Astrocyte (in vitro differentiated cells and primary cell): ENCODE measurements at regions not wholly inside any gene's neighbourhood (a gene's known extent, or its start where the extent isn't known, plus 50 kb on each side); places are given as distances from the start of the nearest gene placed in this dataset.

Source experiments
- DNase-seq: peaks from one replicate; pipeline ENCODE4 v3.0.0-alpha.2; 2010; ENCODE audit warnings: low read depth
- FAIRE-seq: peaks from 2 replicates; lab custom pipeline; 2011; peaks lifted over from hg19 to GRCh38; lab: Jason Lieb, UNC
- H2AFZ ChIP-seq: 2 replicates; pipeline ENCODE4 v1.6.0; 2012; ENCODE audit warnings: low read depth, low read length, inconsistent platforms
- H3K27ac ChIP-seq: 2 replicates; pipeline ENCODE4 v1.5.1; 2011; ENCODE audit warnings: low read depth, low read length, inconsistent platforms
- H3K27me3 ChIP-seq: 2 replicates; pipeline ENCODE4 v1.6.0; 2011; ENCODE audit warnings: low read length, inconsistent platforms; ENCODE audit not compliant: insufficient read depth
- H3K36me3 ChIP-seq: 2 replicates; pipeline ENCODE4 v1.5.1; 2011; ENCODE audit warnings: low read length, inconsistent platforms; ENCODE audit not compliant: insufficient read depth
- H3K4me1 ChIP-seq: 2 replicates; pipeline ENCODE4 v1.5.1; 2011; ENCODE audit warnings: low read length, inconsistent platforms; ENCODE audit not compliant: insufficient read depth
- H3K4me2 ChIP-seq: 2 replicates; pipeline ENCODE4 v1.6.0; 2012; ENCODE audit warnings: low read length, inconsistent platforms
- H3K4me3 ChIP-seq: 2 replicates; pipeline ENCODE4 v1.5.1; 2011; ENCODE audit warnings: low read depth, mild to moderate bottlenecking, low read length, inconsistent platforms; ENCODE audit not compliant: insufficient read depth
- H3K79me2 ChIP-seq: 2 replicates; pipeline ENCODE4 v1.6.0; 2012; ENCODE audit warnings: mild to moderate bottlenecking, low read length, inconsistent platforms; ENCODE audit not compliant: insufficient read depth
- H3K9ac ChIP-seq: 2 replicates; pipeline ENCODE4 v1.6.0; 2012; ENCODE audit warnings: mild to moderate bottlenecking, low read length, inconsistent platforms
- H3K9me3 ChIP-seq: 2 replicates; pipeline ENCODE4 v1.5.1; 2012; ENCODE audit warnings: low read depth, mild to moderate bottlenecking, low read length, inconsistent platforms; ENCODE audit not compliant: insufficient read depth
- H4K20me1 ChIP-seq: 2 replicates; pipeline ENCODE4 v1.6.0; 2012; ENCODE audit warnings: low read length, inconsistent platforms; ENCODE audit not compliant: insufficient read depth
- H3K27ac Mint-ChIP-seq: one replicate; pipeline ENCODE4 v1.8.0; 2021; ENCODE audit warnings: mild to moderate bottlenecking, mixed read lengths; ENCODE audit not compliant: unreplicated experiment
- H3K27me3 Mint-ChIP-seq: one replicate; pipeline ENCODE4 v1.8.0; 2021; ENCODE audit warnings: low read depth, mixed read lengths; ENCODE audit not compliant: unreplicated experiment
- H3K36me3 Mint-ChIP-seq: one replicate; pipeline ENCODE4 v1.8.0; 2021; ENCODE audit warnings: low read depth, mixed read lengths; ENCODE audit not compliant: unreplicated experiment
- H3K4me1 Mint-ChIP-seq: one replicate; pipeline ENCODE4 v1.8.0; 2021; ENCODE audit warnings: low read depth, mixed read lengths; ENCODE audit not compliant: unreplicated experiment
- H3K4me3 Mint-ChIP-seq: one replicate; pipeline ENCODE4 v1.8.0; 2021; ENCODE audit warnings: mild to moderate bottlenecking, moderate library complexity, mixed read lengths; ENCODE audit not compliant: unreplicated experiment
- H3K9me3 Mint-ChIP-seq: one replicate; pipeline ENCODE4 v1.8.0; 2021; ENCODE audit warnings: mild to moderate bottlenecking, mixed read lengths; ENCODE audit not compliant: unreplicated experiment
- EZH2 ChIP-seq: IDR thresholded peaks from 2 replicates; pipeline ENCODE4 v1.6.1; 2012; ENCODE audit warnings: mild to moderate bottlenecking, low read length, inconsistent platforms; ENCODE audit not compliant: insufficient read depth
- TF ChIP-seq, protein P1 (sequence below): IDR thresholded peaks from 2 replicates; pipeline ENCODE4 v1.5.1; 2011; ENCODE audit warnings: low read depth, mild to moderate bottlenecking, inconsistent platforms, low read length, moderate library complexity; ENCODE audit not compliant: insufficient read depth

DNA sequence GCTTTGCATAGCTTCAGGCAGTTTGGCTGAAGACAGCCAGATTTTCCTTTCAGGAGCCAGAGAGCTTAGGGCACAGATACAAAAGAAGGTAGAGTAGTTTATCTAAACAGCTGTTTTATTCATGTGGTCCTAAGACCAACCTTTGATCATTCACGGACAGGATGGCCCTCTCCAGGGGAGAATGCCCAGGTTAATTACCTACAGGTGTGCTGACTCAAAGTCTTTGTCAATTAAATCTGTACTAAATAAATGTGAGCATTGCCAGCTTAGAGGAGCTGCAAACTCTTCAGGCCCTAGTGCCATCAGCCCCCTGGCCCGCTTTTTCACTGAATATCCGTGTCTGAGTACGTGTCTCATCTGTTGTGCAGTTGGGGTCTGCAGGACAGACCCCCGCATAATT lies 554.7 kb downstream of the NUP35 start:
- no peak overlapping the region for H3K4me2 ChIP-seq
- no peak overlapping the region for H3K27ac Mint-ChIP-seq

DNA sequence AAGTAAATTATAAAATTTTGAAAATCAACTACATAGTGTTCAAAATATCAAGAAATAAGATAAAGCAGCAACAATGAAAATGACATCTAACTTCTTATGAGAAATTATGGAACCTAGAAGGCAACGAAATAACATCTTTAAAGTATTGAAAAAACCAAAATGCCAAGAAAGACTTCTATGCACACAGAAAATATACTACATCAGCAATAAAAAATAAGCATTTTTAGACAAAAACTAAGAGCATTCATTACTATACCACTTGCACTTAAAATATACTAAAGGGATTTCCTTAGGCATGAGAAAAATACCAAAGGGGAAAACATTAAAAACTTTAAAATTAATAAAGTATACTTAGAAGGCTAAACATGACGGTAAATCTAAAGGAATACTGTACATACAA lies 556.3 kb downstream of the NUP35 start:
- no peaks in the 10 kb centered on the region for H3K27me3 ChIP-seq
- no peak overlapping the region for H3K4me3 ChIP-seq
- no peak overlapping the region for H3K9ac ChIP-seq
- no peak overlapping the region for H3K27ac ChIP-seq
- H3K4me2 ChIP-seq, result no peak overlapping the region
- no peaks in the 10 kb centered on the region for H3K79me2 ChIP-seq
- no peaks in the 10 kb centered on the region for H3K36me3 Mint-ChIP-seq
- no peak overlapping the region for H3K27ac Mint-ChIP-seq
- no peaks in the 10 kb centered on the region for H3K4me1 ChIP-seq
- no peak for FAIRE-seq
- no peaks in the 10 kb centered on the region for H3K9me3 ChIP-seq
- H3K4me3 Mint-ChIP-seq, result no peak overlapping the region
- H4K20me1 ChIP-seq, result no peaks in the 10 kb centered on the region
- TF ChIP-seq, protein P1, sequence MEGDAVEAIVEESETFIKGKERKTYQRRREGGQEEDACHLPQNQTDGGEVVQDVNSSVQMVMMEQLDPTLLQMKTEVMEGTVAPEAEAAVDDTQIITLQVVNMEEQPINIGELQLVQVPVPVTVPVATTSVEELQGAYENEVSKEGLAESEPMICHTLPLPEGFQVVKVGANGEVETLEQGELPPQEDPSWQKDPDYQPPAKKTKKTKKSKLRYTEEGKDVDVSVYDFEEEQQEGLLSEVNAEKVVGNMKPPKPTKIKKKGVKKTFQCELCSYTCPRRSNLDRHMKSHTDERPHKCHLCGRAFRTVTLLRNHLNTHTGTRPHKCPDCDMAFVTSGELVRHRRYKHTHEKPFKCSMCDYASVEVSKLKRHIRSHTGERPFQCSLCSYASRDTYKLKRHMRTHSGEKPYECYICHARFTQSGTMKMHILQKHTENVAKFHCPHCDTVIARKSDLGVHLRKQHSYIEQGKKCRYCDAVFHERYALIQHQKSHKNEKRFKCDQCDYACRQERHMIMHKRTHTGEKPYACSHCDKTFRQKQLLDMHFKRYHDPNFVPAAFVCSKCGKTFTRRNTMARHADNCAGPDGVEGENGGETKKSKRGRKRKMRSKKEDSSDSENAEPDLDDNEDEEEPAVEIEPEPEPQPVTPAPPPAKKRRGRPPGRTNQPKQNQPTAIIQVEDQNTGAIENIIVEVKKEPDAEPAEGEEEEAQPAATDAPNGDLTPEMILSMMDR, result no peak
- TF ChIP-seq EZH2, result no peak
- DNase-seq, result no peak
- no peaks in the 10 kb centered on the region for H3K36me3 ChIP-seq
- no peaks in the 10 kb centered on the region for H3K27me3 Mint-ChIP-seq
- no peaks in the 10 kb centered on the region for H3K4me1 Mint-ChIP-seq
- no peaks in the 10 kb centered on the region for H3K9me3 Mint-ChIP-seq
- no peak overlapping the region for H2AFZ ChIP-seq

More for the DNA sequence above, 554.7 kb downstream of the NUP35 start:
- Mint-ChIP-seq H3K4me3 (no peak overlapping the region), H3K9me3 (no peaks in the 10 kb centered on the region), H3K4me1 (no peaks in the 10 kb centered on the region), H3K36me3 (no peaks in the 10 kb centered on the region), H3K27me3 (no peaks in the 10 kb centered on the region)
- H2AFZ ChIP-seq, result no peak overlapping the region
- H3K79me2 ChIP-seq, result no peaks in the 10 kb centered on the region
- no peaks in the 10 kb centered on the region for H3K9me3 ChIP-seq
- H3K4me1 ChIP-seq, result no peaks in the 10 kb centered on the region
- no peak overlapping the region for H3K4me3 ChIP-seq
- H3K27me3 ChIP-seq, result no peaks in the 10 kb centered on the region
- H3K27ac ChIP-seq, result no peak overlapping the region
- TF ChIP-seq, protein P1, result no peak
- no peak for TF ChIP-seq EZH2
- H4K20me1 ChIP-seq, result no peaks in the 10 kb centered on the region
- no peak for DNase-seq
- no peak overlapping the region for H3K9ac ChIP-seq
- H3K36me3 ChIP-seq, result no peaks in the 10 kb centered on the region
- no peak for FAIRE-seq

DNA sequence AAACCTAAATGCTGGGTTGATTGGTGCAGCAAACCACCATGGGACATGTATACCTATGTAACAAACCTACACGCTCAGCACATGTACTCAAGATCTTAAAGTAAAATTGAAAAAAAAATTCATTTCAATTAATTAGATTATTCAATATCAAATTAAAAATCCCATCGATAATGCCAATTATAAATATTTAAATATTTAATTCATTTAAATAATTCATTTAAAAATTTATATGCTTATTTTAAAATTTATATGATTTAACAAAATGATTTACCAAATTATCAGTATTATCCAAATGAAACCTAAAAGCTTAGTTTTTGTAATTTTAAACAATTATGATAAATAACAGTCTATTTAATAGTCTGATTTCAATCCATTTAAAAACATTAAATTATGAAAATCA lies 560.4 kb downstream of the NUP35 start:
- Histone ChIP-seq H2AFZ (no peak overlapping the region), H3K4me2 (no peak overlapping the region), H3K36me3 (no peaks in the 10 kb centered on the region), H3K27ac (no peak overlapping the region), H3K9me3 (no peaks in the 10 kb centered on the region), H3K9ac (no peak overlapping the region), H3K4me3 (no peak overlapping the region), H3K4me1 (no peaks in the 10 kb centered on the region), H3K79me2 (no peaks in the 10 kb centered on the region), H3K27me3 (no peaks in the 10 kb centered on the region), H4K20me1 (no peaks in the 10 kb centered on the region)
- TF ChIP-seq, protein P1, result no peak
- TF ChIP-seq EZH2, result no peak
- Mint-ChIP-seq H3K27ac (no peak overlapping the region), H3K27me3 (no peaks in the 10 kb centered on the region), H3K4me1 (no peaks in the 10 kb centered on the region), H3K4me3 (no peak overlapping the region), H3K9me3 (no peaks in the 10 kb centered on the region), H3K36me3 (no peaks in the 10 kb centered on the region)
- FAIRE-seq (no peak), DNase-seq (no peak)
